ENCODE measurements at regions not wholly inside any gene's neighbourhood (a gene's known extent, or its start where the extent isn't known, plus 50 kb on each side); places are given as distances from the start of the nearest gene placed in this dataset.

DNA sequence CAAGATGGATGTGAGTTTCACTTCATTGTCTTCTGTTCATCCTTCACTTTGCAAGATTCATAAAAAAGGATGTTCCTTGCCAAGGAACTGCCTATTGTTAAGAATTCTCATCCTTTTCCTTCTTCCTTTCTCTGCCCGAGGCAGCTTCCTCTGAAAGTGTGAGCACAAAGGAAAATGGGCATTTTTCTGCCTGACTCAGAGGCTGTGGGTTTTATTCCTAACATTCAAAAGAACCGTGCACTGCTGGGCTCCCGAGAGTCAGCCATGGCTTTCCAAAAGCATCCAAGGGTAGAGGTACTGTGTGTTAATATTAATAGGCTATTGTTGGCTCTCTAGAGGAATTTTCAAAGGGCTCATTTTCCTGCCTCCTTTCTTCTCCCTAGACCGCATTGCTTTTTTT, 289.4 kb downstream of the ABCC12 start:
- Histone ChIP-seq H3K9me1 (ENCODE audit: control insufficient read depth, insufficient read depth, low read length) (no peaks in the 10 kb centered on the region), H3K4me1 (replicated peaks in 1 of 2; ENCODE audit: control insufficient read depth in 2 of 2, insufficient read depth in 2 of 2, low read length in 2 of 2) (no peaks in the 10 kb centered on the region), H3K36me3 (ENCODE audit: control insufficient read depth, insufficient read depth, low read length) (no peaks in the 10 kb centered on the region), H3K4me2 (ENCODE audit: insufficient read depth, low read length) (no peak overlapping the region), H3K79me2 (ENCODE audit: control insufficient read depth, insufficient read depth, low read length) (no peaks in the 10 kb centered on the region), H4K20me1 (replicated peaks; ENCODE audit: control insufficient read depth, insufficient read depth, low read length) (no peaks in the 10 kb centered on the region), H2AFZ (ENCODE audit: low read depth, low read length) (no peak overlapping the region), H3K4me3 (no peak overlapping the region), H3K27me3 (ENCODE audit: control insufficient read depth in 2 of 2, insufficient read depth in 2 of 2, low read length in 2 of 2) (peaks cover 0 to 10% of the 10 kb centered on the region in 2 experiments; a peak in 3 of 5 replicates), H3K9ac (ENCODE audit: insufficient read depth in 1 of 2, low read depth in 2 of 2, low read length in 2 of 2) (no peak overlapping the region), H3K27ac (ENCODE audit: extremely low read depth, low read depth, low read length) (no peak overlapping the region), H3K9me3 (replicated peaks; ENCODE audit: control insufficient read depth, insufficient read depth, low read depth, low read length) (no peaks in the 10 kb centered on the region)
- no peak for ATAC-seq
- CTCF ChIA-PET (ENCODE audit: low intra/inter-chr PET ratio): no interaction called here
- POLR2A ChIA-PET: interaction anchor here (0.7 kb wide), 1 partner anchor 842 kb away, joined by 4 read pairs; no protein-coding TSS in a partner anchor
- WGBS (ENCODE audit: insufficient coverage, low coverage, missing lambda C conversion rate): 0% methylated on average over 4 of the region's 4 CpGs
- intact Hi-C loops (cut with micrococcal nuclease): no loop called here
- no peak for FAIRE-seq
- in situ Hi-C loops (cut with MboI): no loop called here
- no TSS peak for BruUV-seq (replicated peaks)
- no peak for DNase-seq (ENCODE audit: extremely low read depth in 1 of 4, low spot score in 3 of 4)
- TF ChIP-seq ARID2 (IDR thresholded peaks at IDR 0.05) (no peak), LCOR (CRISPR knock-in tag; IDR thresholded peaks at IDR 0.05) (no peak), SAFB (IDR thresholded peaks at IDR 0.05; ENCODE audit: borderline replicate concordance, low read depth, low read length) (no peak), U2AF2 (optimal IDR thresholded peaks at IDR 0.05; ENCODE audit: low read depth, low read length) (no peak), MEF2A (IDR thresholded peaks at IDR 0.05; ENCODE audit: control insufficient read depth, low read depth, low read length) (no peak), ZKSCAN1 (IDR thresholded peaks at IDR 0.05; ENCODE audit: low read depth, low read length) (no peak), ZNF24 (IDR thresholded peaks at IDR 0.05) (no peak), CXXC5 (CRISPR knock-in tag; IDR thresholded peaks at IDR 0.05) (no peak), HNRNPUL1 (IDR thresholded peaks at IDR 0.05; ENCODE audit: low read length) (no peak), ZNF436 (CRISPR knock-in tag; IDR thresholded peaks at IDR 0.05) (no peak), TRIM24 (IDR thresholded peaks at IDR 0.05) (no peak), BCOR (IDR thresholded peaks at IDR 0.05) (no peak), MTF1 (CRISPR knock-in tag; IDR thresholded peaks at IDR 0.05; ENCODE audit: borderline replicate concordance) (no peak), SIN3A (IDR thresholded peaks at IDR 0.05; ENCODE audit: borderline replicate concordance in 2 of 2, control insufficient read depth in 1 of 2, low read depth in 2 of 2, low read length in 2 of 2) (no peak), TAL1 (IDR thresholded peaks at IDR 0.05) (no peak), ZSCAN32 (CRISPR knock-in tag; IDR thresholded peaks at IDR 0.05) (no peak), CBX1 (IDR thresholded peaks at IDR 0.05; ENCODE audit: low read depth) (no peak)
- TF ChIP-seq, protein P1, sequence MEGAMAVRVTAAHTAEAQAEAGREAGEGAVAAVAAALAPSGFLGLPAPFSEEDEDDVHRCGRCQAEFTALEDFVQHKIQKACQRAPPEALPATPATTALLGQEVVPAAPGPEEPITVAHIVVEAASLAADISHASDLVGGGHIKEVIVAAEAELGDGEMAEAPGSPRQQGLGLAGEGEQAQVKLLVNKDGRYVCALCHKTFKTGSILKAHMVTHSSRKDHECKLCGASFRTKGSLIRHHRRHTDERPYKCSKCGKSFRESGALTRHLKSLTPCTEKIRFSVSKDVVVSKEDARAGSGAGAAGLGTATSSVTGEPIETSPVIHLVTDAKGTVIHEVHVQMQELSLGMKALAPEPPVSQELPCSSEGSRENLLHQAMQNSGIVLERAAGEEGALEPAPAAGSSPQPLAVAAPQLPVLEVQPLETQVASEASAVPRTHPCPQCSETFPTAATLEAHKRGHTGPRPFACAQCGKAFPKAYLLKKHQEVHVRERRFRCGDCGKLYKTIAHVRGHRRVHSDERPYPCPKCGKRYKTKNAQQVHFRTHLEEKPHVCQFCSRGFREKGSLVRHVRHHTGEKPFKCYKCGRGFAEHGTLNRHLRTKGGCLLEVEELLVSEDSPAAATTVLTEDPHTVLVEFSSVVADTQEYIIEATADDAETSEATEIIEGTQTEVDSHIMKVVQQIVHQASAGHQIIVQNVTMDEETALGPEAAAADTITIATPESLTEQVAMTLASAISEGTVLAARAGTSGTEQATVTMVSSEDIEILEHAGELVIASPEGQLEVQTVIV (CRISPR knock-in tag; IDR thresholded peaks at IDR 0.05; ENCODE audit: borderline replicate concordance): no peak
- TF ChIP-seq, protein P2, sequence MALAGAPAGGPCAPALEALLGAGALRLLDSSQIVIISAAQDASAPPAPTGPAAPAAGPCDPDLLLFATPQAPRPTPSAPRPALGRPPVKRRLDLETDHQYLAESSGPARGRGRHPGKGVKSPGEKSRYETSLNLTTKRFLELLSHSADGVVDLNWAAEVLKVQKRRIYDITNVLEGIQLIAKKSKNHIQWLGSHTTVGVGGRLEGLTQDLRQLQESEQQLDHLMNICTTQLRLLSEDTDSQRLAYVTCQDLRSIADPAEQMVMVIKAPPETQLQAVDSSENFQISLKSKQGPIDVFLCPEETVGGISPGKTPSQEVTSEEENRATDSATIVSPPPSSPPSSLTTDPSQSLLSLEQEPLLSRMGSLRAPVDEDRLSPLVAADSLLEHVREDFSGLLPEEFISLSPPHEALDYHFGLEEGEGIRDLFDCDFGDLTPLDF (CRISPR knock-in tag; IDR thresholded peaks at IDR 0.05): no peak
- TF ChIP-seq, protein P3, sequence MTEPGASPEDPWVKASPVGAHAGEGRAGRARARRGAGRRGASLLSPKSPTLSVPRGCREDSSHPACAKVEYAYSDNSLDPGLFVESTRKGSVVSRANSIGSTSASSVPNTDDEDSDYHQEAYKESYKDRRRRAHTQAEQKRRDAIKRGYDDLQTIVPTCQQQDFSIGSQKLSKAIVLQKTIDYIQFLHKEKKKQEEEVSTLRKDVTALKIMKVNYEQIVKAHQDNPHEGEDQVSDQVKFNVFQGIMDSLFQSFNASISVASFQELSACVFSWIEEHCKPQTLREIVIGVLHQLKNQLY (CRISPR knock-in tag; conservative IDR thresholded peaks at IDR 0.05): no peak
